ENCODE measurements at regions not wholly inside any gene's neighbourhood (a gene's known extent, or its start where the extent isn't known, plus 50 kb on each side); places are given as distances from the start of the nearest gene placed in this dataset.

DNA sequence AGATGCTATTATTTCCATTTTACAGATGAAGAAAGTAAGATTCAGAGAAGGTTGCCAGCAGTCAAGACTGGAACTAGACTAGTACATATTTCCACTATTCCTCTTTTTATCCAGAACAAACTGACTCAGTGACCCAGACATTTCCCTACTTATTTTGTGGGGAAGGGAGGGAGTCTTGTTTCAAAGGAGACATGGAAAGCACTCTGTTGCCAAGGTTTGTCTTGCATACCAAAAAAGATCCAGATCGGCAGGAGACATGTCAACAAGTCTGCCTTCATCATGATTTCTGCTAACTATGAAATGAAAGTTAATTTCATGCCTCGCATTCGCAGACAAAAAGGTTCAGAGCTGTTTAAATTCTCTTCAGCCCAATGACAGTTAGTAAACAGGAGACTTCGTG is 328.3 kb downstream of the DHX15 start:
- TF ChIP-seq, protein P1, sequence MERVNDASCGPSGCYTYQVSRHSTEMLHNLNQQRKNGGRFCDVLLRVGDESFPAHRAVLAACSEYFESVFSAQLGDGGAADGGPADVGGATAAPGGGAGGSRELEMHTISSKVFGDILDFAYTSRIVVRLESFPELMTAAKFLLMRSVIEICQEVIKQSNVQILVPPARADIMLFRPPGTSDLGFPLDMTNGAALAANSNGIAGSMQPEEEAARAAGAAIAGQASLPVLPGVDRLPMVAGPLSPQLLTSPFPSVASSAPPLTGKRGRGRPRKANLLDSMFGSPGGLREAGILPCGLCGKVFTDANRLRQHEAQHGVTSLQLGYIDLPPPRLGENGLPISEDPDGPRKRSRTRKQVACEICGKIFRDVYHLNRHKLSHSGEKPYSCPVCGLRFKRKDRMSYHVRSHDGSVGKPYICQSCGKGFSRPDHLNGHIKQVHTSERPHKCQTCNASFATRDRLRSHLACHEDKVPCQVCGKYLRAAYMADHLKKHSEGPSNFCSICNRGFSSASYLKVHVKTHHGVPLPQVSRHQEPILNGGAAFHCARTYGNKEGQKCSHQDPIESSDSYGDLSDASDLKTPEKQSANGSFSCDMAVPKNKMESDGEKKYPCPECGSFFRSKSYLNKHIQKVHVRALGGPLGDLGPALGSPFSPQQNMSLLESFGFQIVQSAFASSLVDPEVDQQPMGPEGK (CRISPR knock-in tag; IDR thresholded peaks at IDR 0.05; ENCODE audit: borderline replicate concordance): no peak
- TF ChIP-seq CSDC2 (CRISPR knock-in tag; IDR thresholded peaks at IDR 0.05) (no peak), TCF4 (CRISPR knock-in tag; IDR thresholded peaks at IDR 0.05; ENCODE audit: borderline replicate concordance) (no peak), ISL1 (CRISPR knock-in tag; IDR thresholded peaks at IDR 0.05) (no peak), OSR1 (CRISPR knock-in tag; IDR thresholded peaks at IDR 0.05) (no peak), BACH2 (CRISPR knock-in tag; IDR thresholded peaks at IDR 0.05; ENCODE audit: borderline replicate concordance) (no peak), ESRRG (CRISPR knock-in tag; IDR thresholded peaks at IDR 0.05) (no peak), ZFP3 (CRISPR knock-in tag; IDR thresholded peaks at IDR 0.05) (no peak), RARB (CRISPR knock-in tag; IDR thresholded peaks at IDR 0.05) (no peak), ZC3H10 (CRISPR knock-in tag; IDR thresholded peaks at IDR 0.05) (no peak), ZFP30 (CRISPR knock-in tag; IDR thresholded peaks at IDR 0.05) (no peak), ARNTL (CRISPR knock-in tag; IDR thresholded peaks at IDR 0.05; ENCODE audit: borderline replicate concordance, low read depth) (no peak), PPARA (CRISPR knock-in tag; IDR thresholded peaks at IDR 0.05; ENCODE audit: borderline replicate concordance) (no peak)
- TF ChIP-seq, protein P2, sequence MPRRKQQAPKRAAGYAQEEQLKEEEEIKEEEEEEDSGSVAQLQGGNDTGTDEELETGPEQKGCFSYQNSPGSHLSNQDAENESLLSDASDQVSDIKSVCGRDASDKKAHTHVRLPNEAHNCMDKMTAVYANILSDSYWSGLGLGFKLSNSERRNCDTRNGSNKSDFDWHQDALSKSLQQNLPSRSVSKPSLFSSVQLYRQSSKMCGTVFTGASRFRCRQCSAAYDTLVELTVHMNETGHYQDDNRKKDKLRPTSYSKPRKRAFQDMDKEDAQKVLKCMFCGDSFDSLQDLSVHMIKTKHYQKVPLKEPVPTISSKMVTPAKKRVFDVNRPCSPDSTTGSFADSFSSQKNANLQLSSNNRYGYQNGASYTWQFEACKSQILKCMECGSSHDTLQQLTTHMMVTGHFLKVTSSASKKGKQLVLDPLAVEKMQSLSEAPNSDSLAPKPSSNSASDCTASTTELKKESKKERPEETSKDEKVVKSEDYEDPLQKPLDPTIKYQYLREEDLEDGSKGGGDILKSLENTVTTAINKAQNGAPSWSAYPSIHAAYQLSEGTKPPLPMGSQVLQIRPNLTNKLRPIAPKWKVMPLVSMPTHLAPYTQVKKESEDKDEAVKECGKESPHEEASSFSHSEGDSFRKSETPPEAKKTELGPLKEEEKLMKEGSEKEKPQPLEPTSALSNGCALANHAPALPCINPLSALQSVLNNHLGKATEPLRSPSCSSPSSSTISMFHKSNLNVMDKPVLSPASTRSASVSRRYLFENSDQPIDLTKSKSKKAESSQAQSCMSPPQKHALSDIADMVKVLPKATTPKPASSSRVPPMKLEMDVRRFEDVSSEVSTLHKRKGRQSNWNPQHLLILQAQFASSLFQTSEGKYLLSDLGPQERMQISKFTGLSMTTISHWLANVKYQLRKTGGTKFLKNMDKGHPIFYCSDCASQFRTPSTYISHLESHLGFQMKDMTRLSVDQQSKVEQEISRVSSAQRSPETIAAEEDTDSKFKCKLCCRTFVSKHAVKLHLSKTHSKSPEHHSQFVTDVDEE (CRISPR knock-in tag; IDR thresholded peaks at IDR 0.05): no peak
